Spleen (tissue), 11 donors: ENCODE measurements at regions not wholly inside any gene's neighbourhood (a gene's known extent, or its start where the extent isn't known, plus 50 kb on each side); places are given as distances from the start of the nearest gene placed in this dataset.

Source experiments
- DNase-seq: peaks from one replicate; pipeline ENCODE4 v3.0.0-alpha.2; 2020
- H3K27ac ChIP-seq, 8 donors: fragments of 200-600 bp; sonication (generic) in 7 of 8; 1 replicate in 4 of 8; 2 replicates in 4 of 8; pipeline versions ENCODE4 v1.5.0 to v1.8.0; 2016 to 2021; ENCODE audit warnings: inconsistent platforms in 4 of 8, mild to moderate bottlenecking in 4 of 8, moderate library complexity in 1 of 8
- H3K27me3 ChIP-seq, 7 donors: fragments of 200-600 bp; sonication (generic) in 6 of 7; replicated peaks in 1 of 7; 1 replicate in 4 of 7; 2 replicates in 3 of 7; pipeline versions ENCODE4 v1.5.0 to v1.8.0; 2016 to 2021; ENCODE audit warnings: inconsistent platforms in 3 of 7, mild to moderate bottlenecking in 1 of 7
- H3K36me3 ChIP-seq, 6 donors: fragments of 200-600 bp; sonication (generic) in 5 of 6; 1 replicate in 4 of 6; 2 replicates in 2 of 6; pipeline versions ENCODE4 v1.5.0 to v1.8.0; 2016 to 2021; ENCODE audit warnings: inconsistent platforms in 2 of 6
- H3K4me1 ChIP-seq, 6 donors: fragments of 200-600 bp; sonication (generic) in 5 of 6; 1 replicate in 3 of 6; 2 replicates in 3 of 6; pipeline versions ENCODE4 v1.5.0 to v1.8.0; 2016 to 2021; ENCODE audit warnings: inconsistent platforms in 3 of 6
- H3K4me3 ChIP-seq, 8 donors: fragments of 200-600 bp; sonication (generic) in 7 of 8; 1 replicate in 4 of 8; 2 replicates in 4 of 8; pipeline versions ENCODE4 v1.5.0 to v1.8.0; 2016 to 2021; ENCODE audit warnings: inconsistent platforms in 4 of 8, mild to moderate bottlenecking in 4 of 8, moderate library complexity in 2 of 8
- H3K9me3 ChIP-seq, 8 donors: fragments of 200-600 bp; sonication (generic) in 7 of 8; 1 replicate in 4 of 8; 2 replicates in 4 of 8; pipeline versions ENCODE4 v1.5.0 to v1.8.0; 2016 to 2021; ENCODE audit warnings: inconsistent platforms in 4 of 8
- CTCF ChIP-seq, 11 experiments: fragments of 200-600 bp in 7 of 11; fragments of 450-650 bp in 4 of 11; sonication (generic) in 4 of 11; IDR thresholded peaks in 8 of 11; conservative IDR thresholded peaks in 3 of 11; 1 replicate in 7 of 11; 2 replicates in 4 of 11; pipeline versions ENCODE4 v1.4.0 to v1.8.0; 2016 to 2021; ENCODE audit warnings: antibody characterized with exemption in 11 of 11, inconsistent platforms in 4 of 11, mild to moderate bottlenecking in 1 of 11
- POLR2A ChIP-seq, 3 donors: fragments of 450-650 bp; IDR thresholded peaks; one replicate each; pipeline ENCODE4 v1.5.1; 2017; ENCODE audit warnings: antibody characterized with exemption in 3 of 3, mild to moderate bottlenecking in 1 of 3
- POLR2AphosphoS5 ChIP-seq, 3 donors: sonication (generic); formaldehyde crosslinking; IDR thresholded peaks; one replicate each; pipeline ENCODE4 v1.5.1; 2017; ENCODE audit warnings: antibody characterized with exemption in 3 of 3
- WGBS, 5 donors: extraction: QIAGEN DNeasy Blood & Tissue Kit in 3 of 5; methylation state at CpG; one replicate each; pipeline versions ENCODE4 v1.1.5 to v1.1.7; 2013 to 2018; 5-methylcytosine and 5-hydroxymethylcytosine counted together
- intact Hi-C: fragments of 100-400 bp; cut with DNase I; formaldehyde crosslinking; loops from one replicate; pipeline ENCODE4 v1.15.0; 2023; ENCODE audit warnings: low total_unique reads
- donor health status: healthy with polysubstance abuse.
- donor health status: DM: no; HTN: no; CAD: no; lungs with moderate emphysema.
- donor health status: DM: no; HTN: no; CAD: no.
- donor health status: Bipolar disorder and iron deficiency.
- donor health status: healthy.
- donor health status: DM: no; HTN: no; CAD: no.
- donor health status: DM: yes; HTN: yes; CAD: no.

GRCh38 chr18:22332590-22332989 lies 85.1 kb downstream of the CTAGE1 start:
- 65 to 77% (median 74%) methylated on average over 5 of the region's 5 CpGs for WGBS, 5 donors
- no peak overlapping the region for H3K27ac ChIP-seq
- peaks cover 0 to 22% (median 14%) of the 10 kb centered on the region in 6 donors for H3K4me1 ChIP-seq
- H3K27me3 ChIP-seq = no peaks in the 10 kb centered on the region
- TF ChIP-seq CTCF (IDR thresholded peaks at IDR 0.05 in 8 of 11, conservative IDR thresholded peaks at IDR 0.05 in 3 of 11) (no peak), POLR2A (IDR thresholded peaks at IDR 0.05) (no peak), POLR2AphosphoS5 (IDR thresholded peaks at IDR 0.05) (no peak)
- no peaks in the 10 kb centered on the region for H3K9me3 ChIP-seq
- no peak for DNase-seq
- H3K4me3 ChIP-seq = no peak overlapping the region
- H3K36me3 ChIP-seq = no peaks in the 10 kb centered on the region
- intact Hi-C loops = no loop called here

- no peak overlapping the region for H3K27ac ChIP-seq
- H3K4me3 ChIP-seq = no peak overlapping the region
- H3K27me3 ChIP-seq = no peaks in the 10 kb centered on the region
- WGBS, 5 donors = 88 to 96% (median 92%) methylated on average over 5 of the region's 5 CpGs
- no peak for TF ChIP-seq CTCF (IDR thresholded peaks at IDR 0.05 in 8 of 11, conservative IDR thresholded peaks at IDR 0.05 in 3 of 11)
- TF ChIP-seq POLR2A (IDR thresholded peaks at IDR 0.05) = no peak
- TF ChIP-seq POLR2AphosphoS5 (IDR thresholded peaks at IDR 0.05) = no peak
- DNase-seq = no peak
- peaks cover 0 to 9% (median 4%) of the 10 kb centered on the region in 6 donors for H3K4me1 ChIP-seq
- intact Hi-C loops = no loop called here
- no peaks in the 10 kb centered on the region for H3K9me3 ChIP-seq
- no peaks in the 10 kb centered on the region for H3K36me3 ChIP-seq
Measured at GRCh38 chr18:22330508-22330907, 87.2 kb downstream of the CTAGE1 start.

- Histone ChIP-seq H3K4me3 (no peak overlapping the region), H3K27ac (no peak overlapping the region), H3K27me3 (no peaks in the 10 kb centered on the region), H3K4me1 (peaks cover 0 to 14% (median 7%) of the 10 kb centered on the region in 6 donors), H3K36me3 (no peaks in the 10 kb centered on the region), H3K9me3 (no peaks in the 10 kb centered on the region)
- no peak for DNase-seq
- WGBS, 5 donors = 93 to 98% (median 97%) methylated on average over 8 of the region's 8 CpGs
- intact Hi-C loops = no loop called here
- no peak for TF ChIP-seq POLR2A (IDR thresholded peaks at IDR 0.05)
Measured at GRCh38 chr18:22325396-22325795, 92.3 kb downstream of the CTAGE1 start.

- intact Hi-C loops = no loop called here
Measured at GRCh38 chr18:22324191-22325131, 93.3 kb downstream of the CTAGE1 start.

GRCh38 chr18:22322243-22322691 lies 95.4 kb downstream of the CTAGE1 start:
- no peak for TF ChIP-seq POLR2A (IDR thresholded peaks at IDR 0.05)
- TF ChIP-seq POLR2AphosphoS5 (IDR thresholded peaks at IDR 0.05) = no peak
- no peak for TF ChIP-seq CTCF (IDR thresholded peaks at IDR 0.05 in 8 of 11, conservative IDR thresholded peaks at IDR 0.05 in 3 of 11)
- Histone ChIP-seq H3K36me3 (no peaks in the 10 kb centered on the region), H3K27me3 (no peaks in the 10 kb centered on the region), H3K9me3 (no peaks in the 10 kb centered on the region), H3K4me3 (no peak overlapping the region), H3K4me1 (peaks cover 0 to 14% (median 7%) of the 10 kb centered on the region in 6 donors), H3K27ac (no peak overlapping the region)
- 77 to 88% (median 84%) methylated on average over 7 of the region's 7 CpGs for WGBS, 5 donors
- intact Hi-C loops = no loop called here
- DNase-seq = no peak

More at GRCh38 chr18:22324191-22325131, 93.3 kb downstream of the CTAGE1 start:
- Histone ChIP-seq H3K36me3 (no peaks in the 10 kb centered on the region), H3K27ac (peak overlapping the region in 3 of 8 donors; percentile 17 to 66 (median 42)), H3K27me3 (no peaks in the 10 kb centered on the region), H3K9me3 (no peaks in the 10 kb centered on the region), H3K4me3 (peak overlapping the region in 3 of 8 donors; percentile 5 to 29 (median 6)), H3K4me1 (peaks cover 0 to 14% (median 7%) of the 10 kb centered on the region in 6 donors)
- TF ChIP-seq POLR2AphosphoS5 (IDR thresholded peaks at IDR 0.05) (peak in 2 of 3 donors; percentile 58 to 71), POLR2A (IDR thresholded peaks at IDR 0.05) (no peak)
- 6 to 35% (median 18%) methylated on average over 27 to 30 of the region's 30 CpGs for WGBS, 5 donors
- DNase-seq = peak; percentile 82
